ENCODE measurements at regions not wholly inside any gene's neighbourhood (a gene's known extent, or its start where the extent isn't known, plus 50 kb on each side); places are given as distances from the start of the nearest gene placed in this dataset.
"Not testable (repeated sequence)": the region's sequence is repeated elsewhere in the genome, so short reads cannot be mapped to it uniquely, and the experiment has no call there.

GRCh38 chr22:47534804-47535410, 772.5 kb downstream of the TBC1D22A start:
- no peak for DNase-seq

GRCh38 chr22:47533961-47534803, 771.7 kb downstream of the TBC1D22A start:
- no peak for DNase-seq

GRCh38 chr22:47517062-47517461, 754.6 kb downstream of the TBC1D22A start:
- no peak for DNase-seq

- DNase-seq, result no peak
Observed at GRCh38 chr22:47515384-47516125, 753.1 kb downstream of the TBC1D22A start.

GRCh38 chr22:47512617-47513016, 750.2 kb downstream of the TBC1D22A start:
- no peak for DNase-seq

- no peak for DNase-seq
Observed at GRCh38 chr22:47504962-47505361, 742.5 kb downstream of the TBC1D22A start.

GRCh38 chr22:47498969-47499495, 736.6 kb downstream of the TBC1D22A start:
- DNase-seq, result no peak

- DNase-seq, result no peak
Observed at GRCh38 chr22:47497666-47498065, 735.2 kb downstream of the TBC1D22A start.

GRCh38 chr22:47495110-47495509, 732.7 kb downstream of the TBC1D22A start:
- DNase-seq, result no peak

- not testable (repeated sequence) for DNase-seq
Observed at GRCh38 chr22:47488131-47488530, 725.7 kb downstream of the TBC1D22A start.

GRCh38 chr22:47486569-47487312, 724.3 kb downstream of the TBC1D22A start:
- DNase-seq, result no peak

GRCh38 chr22:47484960-47485569, 722.6 kb downstream of the TBC1D22A start:
- DNase-seq, result no peak

GRCh38 chr22:47476231-47476630, 713.8 kb downstream of the TBC1D22A start:
- no peak for DNase-seq

GRCh38 chr22:47474895-47475294, 712.4 kb downstream of the TBC1D22A start:
- DNase-seq, result no peak

- no peak for DNase-seq
Observed at GRCh38 chr22:47474464-47474863, 712.0 kb downstream of the TBC1D22A start.

- no peak for DNase-seq
Observed at GRCh38 chr22:47472636-47473035, 710.2 kb downstream of the TBC1D22A start.

GRCh38 chr22:47471406-47471805, 709.0 kb downstream of the TBC1D22A start:
- no peak for DNase-seq

GRCh38 chr22:47465809-47466208, 703.4 kb downstream of the TBC1D22A start:
- DNase-seq, result no peak

GRCh38 chr22:47465222-47465621, 702.8 kb downstream of the TBC1D22A start:
- DNase-seq, result no peak

- DNase-seq, result no peak
Observed at GRCh38 chr22:47463220-47463619, 700.8 kb downstream of the TBC1D22A start.

GRCh38 chr22:47460861-47461260, 698.4 kb downstream of the TBC1D22A start:
- no peak for DNase-seq

- DNase-seq, result no peak
Observed at GRCh38 chr22:47460176-47460575, 697.7 kb downstream of the TBC1D22A start.

Data from hematopoietic multipotent progenitor cell treated with erythropoietin and hydrocortisone succinate and interleukin-3 and kit ligand, for 6 days (in vitro differentiated cells).